Endodermal cell (in vitro differentiated cells): ENCODE measurements at regions not wholly inside any gene's neighbourhood (a gene's known extent, or its start where the extent isn't known, plus 50 kb on each side); places are given as distances from the start of the nearest gene placed in this dataset.

Experiments used
- DNase-seq: peaks from one replicate; pipeline ENCODE4 v3.0.0-alpha.2; 2017
- H3K27ac ChIP-seq: 2 replicates; pipeline ENCODE4 v1.5.1; 2013; ENCODE audit warnings: mild to moderate bottlenecking, low read depth, low read length, moderate library complexity
- H3K27me3 ChIP-seq: 2 replicates; pipeline ENCODE4 v1.6.1; 2013; ENCODE audit warnings: mild to moderate bottlenecking, low read length, moderate library complexity; ENCODE audit not compliant: insufficient read depth, control insufficient read depth, poor library complexity, severe bottlenecking
- H3K36me3 ChIP-seq: 2 replicates; pipeline ENCODE4 v1.7.0; 2013; ENCODE audit warnings: mild to moderate bottlenecking, low read length, moderate library complexity; ENCODE audit not compliant: control insufficient read depth, insufficient read depth
- H3K4me1 ChIP-seq: one replicate; pipeline ENCODE4 v1.7.0; 2013; ENCODE audit warnings: low read length; ENCODE audit not compliant: control insufficient read depth, insufficient read depth
- H3K4me3 ChIP-seq: 2 replicates; pipeline ENCODE4 v1.5.1; 2013; ENCODE audit warnings: mild to moderate bottlenecking, low read length, moderate library complexity
- H3K9ac ChIP-seq: 2 replicates; pipeline ENCODE4 v1.6.1; 2013; ENCODE audit warnings: mild to moderate bottlenecking, low read length, moderate library complexity; ENCODE audit not compliant: poor library complexity, severe bottlenecking; ENCODE audit errors: extremely low read depth
- H3K9me3 ChIP-seq: 2 replicates; pipeline ENCODE4 v1.6.1; 2013; ENCODE audit warnings: mild to moderate bottlenecking, low read length, moderate library complexity; ENCODE audit not compliant: control insufficient read depth
- H3K27ac Mint-ChIP-seq: 2 replicates; pipeline ENCODE4 v1.8.0; 2020; ENCODE audit warnings: mixed read lengths
- H3K27me3 Mint-ChIP-seq: 2 replicates; pipeline ENCODE4 v1.8.0; 2021; ENCODE audit warnings: mild to moderate bottlenecking, mixed read lengths; ENCODE audit not compliant: insufficient read depth
- H3K36me3 Mint-ChIP-seq: 2 replicates; pipeline ENCODE4 v1.8.0; 2020; ENCODE audit warnings: low read depth, mixed read lengths
- H3K4me1 Mint-ChIP-seq: 2 replicates; pipeline ENCODE4 v1.8.0; 2020; ENCODE audit warnings: mixed read lengths
- H3K4me3 Mint-ChIP-seq: 2 replicates; pipeline ENCODE4 v1.8.0; 2020; ENCODE audit warnings: mild to moderate bottlenecking, moderate library complexity, mixed read lengths
- H3K9me3 Mint-ChIP-seq: 2 replicates; pipeline ENCODE4 v1.8.0; 2020; ENCODE audit warnings: mild to moderate bottlenecking, mixed read lengths
- CTCF ChIP-seq: fragments of 200-600 bp; sonication (generic); conservative IDR thresholded peaks from 2 replicates; pipeline ENCODE4 v1.5.0; 2021; ENCODE audit warnings: antibody characterized with exemption, mild to moderate bottlenecking
- WGBS, 2 experiments: methylation state at CpG; one replicate each; pipeline versions ENCODE4 v1.1.5 to v1.1.7; 2013; ENCODE audit warnings: missing lambda C conversion rate in 2 of 2, mixed read lengths in 1 of 2; ENCODE audit not compliant: insufficient coverage in 1 of 2, insufficient read length in 1 of 2; 5-methylcytosine and 5-hydroxymethylcytosine counted together

- H3K36me3 Mint-ChIP-seq: no peaks in the 10 kb centered on the region
- no peak for DNase-seq
- WGBS, 2 experiments: 90 to 97% methylated on average over 5 of the region's 5 CpGs
Measured at GRCh38 chr7:69360913-69361312, 237.4 kb upstream of the AUTS2 start.

GRCh38 chr7:69363136-69363535 lies 235.1 kb upstream of the AUTS2 start:
- no peak overlapping the region for H3K27ac ChIP-seq
- H3K27me3 Mint-ChIP-seq: peaks cover 4% of the 10 kb centered on the region
- DNase-seq: no peak
- no peaks in the 10 kb centered on the region for H3K9me3 Mint-ChIP-seq
- H3K36me3 Mint-ChIP-seq: no peaks in the 10 kb centered on the region
- H3K27me3 ChIP-seq: no peaks in the 10 kb centered on the region
- no peaks in the 10 kb centered on the region for H3K36me3 ChIP-seq
- no peak overlapping the region for H3K9ac ChIP-seq
- H3K9me3 ChIP-seq: no peaks in the 10 kb centered on the region
- H3K27ac Mint-ChIP-seq: no peak overlapping the region
- 94 to 96% methylated on average over 6 to 9 of the region's 9 CpGs for WGBS, 2 experiments
- H3K4me1 Mint-ChIP-seq: no peaks in the 10 kb centered on the region
- no peak overlapping the region for H3K4me3 Mint-ChIP-seq
- no peaks in the 10 kb centered on the region for H3K4me1 ChIP-seq
- no peak overlapping the region for H3K4me3 ChIP-seq
- TF ChIP-seq CTCF: no peak

More at GRCh38 chr7:69360913-69361312, 237.4 kb upstream of the AUTS2 start:
- H3K9ac ChIP-seq: no peak overlapping the region
- H3K27ac Mint-ChIP-seq: no peak overlapping the region
- no peaks in the 10 kb centered on the region for H3K36me3 ChIP-seq
- no peaks in the 10 kb centered on the region for H3K9me3 Mint-ChIP-seq
- H3K27me3 ChIP-seq: no peaks in the 10 kb centered on the region
- no peak overlapping the region for H3K27ac ChIP-seq
- no peak overlapping the region for H3K4me3 Mint-ChIP-seq
- peaks cover 6% of the 10 kb centered on the region for H3K27me3 Mint-ChIP-seq
- H3K9me3 ChIP-seq: no peaks in the 10 kb centered on the region
- no peak overlapping the region for H3K4me3 ChIP-seq
- no peaks in the 10 kb centered on the region for H3K4me1 Mint-ChIP-seq
- TF ChIP-seq CTCF: no peak
- H3K4me1 ChIP-seq: no peaks in the 10 kb centered on the region

DNA sequence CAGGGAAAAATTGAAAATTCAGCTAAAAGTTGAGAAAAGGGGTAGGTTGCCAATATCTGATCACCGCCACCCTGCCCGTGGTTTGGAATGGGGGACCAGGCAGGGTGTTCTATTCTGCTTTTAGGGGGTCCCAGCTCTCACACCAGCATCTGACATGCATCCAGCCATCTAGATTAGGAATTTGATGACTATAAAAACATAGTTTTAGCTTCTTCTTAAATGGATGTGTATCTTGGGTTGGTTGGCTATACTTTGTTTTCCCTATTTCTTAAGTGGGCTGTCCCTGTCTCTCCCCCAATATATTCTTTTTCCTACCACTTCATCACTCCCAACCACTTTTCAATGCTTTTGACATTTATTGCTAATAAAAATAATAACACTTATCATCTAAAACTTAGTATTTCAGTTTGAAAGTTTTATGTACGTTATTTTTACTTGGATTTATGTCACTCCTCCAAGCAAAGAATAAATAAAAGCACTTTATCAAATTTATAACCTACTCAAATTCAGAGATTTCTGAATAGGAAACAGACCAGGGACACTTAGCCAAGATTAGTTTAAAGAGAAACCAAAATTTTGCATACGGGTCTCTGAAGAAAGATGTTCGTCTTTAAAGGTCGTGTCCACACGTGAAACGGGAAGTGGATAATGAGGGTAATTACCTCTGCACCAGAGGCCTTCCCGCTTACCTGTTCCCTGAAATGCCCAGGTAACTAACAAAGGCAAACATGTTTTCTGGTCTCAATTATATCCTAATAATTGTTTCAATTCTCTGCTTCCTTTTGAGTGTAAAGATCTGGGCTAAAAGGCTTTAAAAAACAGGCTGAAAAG lies 233.2 kb upstream of the AUTS2 start:
- 95 to 99% methylated on average over 8 to 9 of the region's 9 CpGs for WGBS, 2 experiments
- H3K36me3 ChIP-seq: no peaks in the 10 kb centered on the region
- H3K9me3 Mint-ChIP-seq: no peaks in the 10 kb centered on the region
- no peak overlapping the region for H3K4me3 ChIP-seq
- no peaks in the 10 kb centered on the region for H3K27me3 ChIP-seq
- H3K27me3 Mint-ChIP-seq: peaks cover 2% of the 10 kb centered on the region
- no peak for TF ChIP-seq CTCF
- no peaks in the 10 kb centered on the region for H3K4me1 Mint-ChIP-seq
- H3K9me3 ChIP-seq: no peaks in the 10 kb centered on the region
- no peak overlapping the region for H3K27ac Mint-ChIP-seq
- H3K36me3 Mint-ChIP-seq: no peaks in the 10 kb centered on the region
- no peak overlapping the region for H3K27ac ChIP-seq
- H3K4me1 ChIP-seq: no peaks in the 10 kb centered on the region
- no peak overlapping the region for H3K4me3 Mint-ChIP-seq
- DNase-seq: no peak
- no peak overlapping the region for H3K9ac ChIP-seq
